Lower leg skin (tissue), 3 donors: ENCODE measurements at regions not wholly inside any gene's neighbourhood (a gene's known extent, or its start where the extent isn't known, plus 50 kb on each side); places are given as distances from the start of the nearest gene placed in this dataset.

Experiments used
- POLR2A ChIP-seq, 2 donors: fragments of 450-650 bp; IDR thresholded peaks; one replicate each; pipeline ENCODE4 v1.6.1; 2016 to 2017; ENCODE audit warnings: antibody characterized with exemption in 2 of 2, mild to moderate bottlenecking in 1 of 2, moderate library complexity in 1 of 2
- TF ChIP-seq, protein P1 (sequence below), 3 donors: fragments of 450-650 bp; IDR thresholded peaks; one replicate each; pipeline ENCODE4 v1.5.1; 2016; ENCODE audit warnings: antibody characterized with exemption in 3 of 3, mild to moderate bottlenecking in 3 of 3, moderate library complexity in 2 of 3

DNA sequence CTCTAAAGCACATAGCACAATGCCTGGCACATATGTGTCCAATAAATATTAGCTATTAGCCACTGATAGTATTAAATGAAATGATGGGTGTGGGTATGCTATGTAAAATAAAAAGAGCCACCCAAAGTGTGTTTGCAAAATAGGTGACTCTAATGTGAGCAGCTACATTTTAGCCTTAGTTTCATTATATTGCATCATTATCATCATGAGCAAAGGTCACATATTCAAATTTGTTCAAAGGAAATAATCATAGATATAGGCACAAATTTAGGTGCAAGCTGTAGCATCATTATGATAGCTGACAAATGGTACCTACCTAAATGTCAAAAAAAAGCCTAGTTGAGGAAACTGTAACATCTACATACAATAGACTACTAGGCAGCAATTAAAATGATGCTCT, 373.9 kb upstream of the FGF13 start:
- TF ChIP-seq, protein P1, sequence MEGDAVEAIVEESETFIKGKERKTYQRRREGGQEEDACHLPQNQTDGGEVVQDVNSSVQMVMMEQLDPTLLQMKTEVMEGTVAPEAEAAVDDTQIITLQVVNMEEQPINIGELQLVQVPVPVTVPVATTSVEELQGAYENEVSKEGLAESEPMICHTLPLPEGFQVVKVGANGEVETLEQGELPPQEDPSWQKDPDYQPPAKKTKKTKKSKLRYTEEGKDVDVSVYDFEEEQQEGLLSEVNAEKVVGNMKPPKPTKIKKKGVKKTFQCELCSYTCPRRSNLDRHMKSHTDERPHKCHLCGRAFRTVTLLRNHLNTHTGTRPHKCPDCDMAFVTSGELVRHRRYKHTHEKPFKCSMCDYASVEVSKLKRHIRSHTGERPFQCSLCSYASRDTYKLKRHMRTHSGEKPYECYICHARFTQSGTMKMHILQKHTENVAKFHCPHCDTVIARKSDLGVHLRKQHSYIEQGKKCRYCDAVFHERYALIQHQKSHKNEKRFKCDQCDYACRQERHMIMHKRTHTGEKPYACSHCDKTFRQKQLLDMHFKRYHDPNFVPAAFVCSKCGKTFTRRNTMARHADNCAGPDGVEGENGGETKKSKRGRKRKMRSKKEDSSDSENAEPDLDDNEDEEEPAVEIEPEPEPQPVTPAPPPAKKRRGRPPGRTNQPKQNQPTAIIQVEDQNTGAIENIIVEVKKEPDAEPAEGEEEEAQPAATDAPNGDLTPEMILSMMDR (IDR thresholded peaks at IDR 0.05), result no peak
- no peak for TF ChIP-seq POLR2A (IDR thresholded peaks at IDR 0.05)
